ENCODE measurements at regions not wholly inside any gene's neighbourhood (a gene's known extent, or its start where the extent isn't known, plus 50 kb on each side); places are given as distances from the start of the nearest gene placed in this dataset.

DNA sequence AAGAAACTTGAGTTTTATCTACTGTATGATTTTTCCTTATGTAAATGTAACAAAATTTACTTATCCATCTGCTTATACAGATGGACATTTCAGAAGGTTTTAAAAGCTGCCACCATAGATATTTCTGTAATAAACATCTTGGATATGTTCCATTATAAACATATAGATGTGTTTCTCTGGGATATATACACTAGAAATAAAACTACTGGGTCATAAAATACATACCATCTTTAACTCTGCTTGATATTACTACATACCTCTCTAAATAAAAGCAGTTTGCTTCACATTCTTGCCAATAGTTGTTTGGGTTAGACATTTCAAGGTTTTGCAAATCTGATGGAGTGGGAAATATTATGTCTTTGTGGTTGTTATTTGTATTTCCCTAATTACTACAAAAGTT, 220.6 kb downstream of the FBXO8 start:
- H3K9me2 ChIP-seq (ENCODE audit: insufficient read depth), result no peaks in the 10 kb centered on the region
- no peak overlapping the region for H2AFZ ChIP-seq (ENCODE audit: low read depth, low read length, poor library complexity, severe bottlenecking)
- no peaks in the 10 kb centered on the region for H4K20me1 ChIP-seq (ENCODE audit: insufficient read depth)
- H3K27ac ChIP-seq (ENCODE audit: low read depth, low read length), result no peak overlapping the region
- ATAC-seq (no peak), DNase-seq (ENCODE audit: low read depth, low spot score) (no peak)
- no peak for TF ChIP-seq TCF7L2 (IDR thresholded peaks at IDR 0.05; ENCODE audit: borderline replicate concordance, extremely low read depth, insufficient read depth, insufficient read length)
- no peak for TF ChIP-seq RAD21 (IDR thresholded peaks at IDR 0.05; ENCODE audit: low read depth)
- no peak for TF ChIP-seq CEBPB (IDR thresholded peaks at IDR 0.05; ENCODE audit: low read depth)
- TF ChIP-seq, protein P1, sequence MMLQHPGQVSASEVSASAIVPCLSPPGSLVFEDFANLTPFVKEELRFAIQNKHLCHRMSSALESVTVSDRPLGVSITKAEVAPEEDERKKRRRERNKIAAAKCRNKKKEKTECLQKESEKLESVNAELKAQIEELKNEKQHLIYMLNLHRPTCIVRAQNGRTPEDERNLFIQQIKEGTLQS (IDR thresholded peaks at IDR 0.05), result no peak
- TF ChIP-seq EZH2phosphoT487 (IDR thresholded peaks at IDR 0.05; ENCODE audit: borderline replicate concordance), result no peak
- TF ChIP-seq EGR1 (IDR thresholded peaks at IDR 0.05; ENCODE audit: low read depth), result no peak
- TF ChIP-seq SRF (IDR thresholded peaks at IDR 0.05; ENCODE audit: low read depth), result no peak
- TF ChIP-seq SP1 (IDR thresholded peaks at IDR 0.05; ENCODE audit: low read depth), result no peak
- TF ChIP-seq, protein P2, sequence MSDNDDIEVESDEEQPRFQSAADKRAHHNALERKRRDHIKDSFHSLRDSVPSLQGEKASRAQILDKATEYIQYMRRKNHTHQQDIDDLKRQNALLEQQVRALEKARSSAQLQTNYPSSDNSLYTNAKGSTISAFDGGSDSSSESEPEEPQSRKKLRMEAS (IDR thresholded peaks at IDR 0.05), result no peak
- no peak for TF ChIP-seq JUND (IDR thresholded peaks at IDR 0.05)
- no peak overlapping the region for H3K4me3 ChIP-seq (replicated peaks in 1 of 2; ENCODE audit: low read depth in 1 of 2, low read length in 2 of 2)
- intact Hi-C loops (cut with micrococcal nuclease), result no loop called here
- no peaks in the 10 kb centered on the region for H3K79me2 ChIP-seq (ENCODE audit: insufficient read depth, low read length)
- H3K36me3 ChIP-seq (ENCODE audit: control insufficient read depth in 1 of 2, insufficient read depth in 2 of 2, low read length in 2 of 2), result no peaks in the 10 kb centered on the region
- no peak overlapping the region for H3K4me2 ChIP-seq (ENCODE audit: low read length)
- H3K9ac ChIP-seq (ENCODE audit: low read length), result no peak overlapping the region
- peaks cover 22% of the 10 kb centered on the region; the same call in 1 of the 2 replicates for H3K27me3 ChIP-seq (ENCODE audit: insufficient read depth, low read length)
- no TSS peak for BruUV-seq (replicated peaks)
- H3K9me3 ChIP-seq (ENCODE audit: control insufficient read depth in 1 of 2, insufficient read depth in 1 of 2, low read depth in 1 of 2, low read length in 2 of 2), result no peaks in the 10 kb centered on the region
- ChIA-PET POLR2A (no interaction called here), RAD21 (ENCODE audit: low non-redundant PET in 1 of 2, low total read pairs in 2 of 2, uncharacterized antibody in 2 of 2, unreplicated experiment in 2 of 2) (no interaction called here), CTCF (no interaction called here)
- H3K4me1 ChIP-seq (ENCODE audit: control insufficient read depth in 1 of 2, insufficient read depth in 2 of 2, low read length in 2 of 2), result no peaks in the 10 kb centered on the region

DNA sequence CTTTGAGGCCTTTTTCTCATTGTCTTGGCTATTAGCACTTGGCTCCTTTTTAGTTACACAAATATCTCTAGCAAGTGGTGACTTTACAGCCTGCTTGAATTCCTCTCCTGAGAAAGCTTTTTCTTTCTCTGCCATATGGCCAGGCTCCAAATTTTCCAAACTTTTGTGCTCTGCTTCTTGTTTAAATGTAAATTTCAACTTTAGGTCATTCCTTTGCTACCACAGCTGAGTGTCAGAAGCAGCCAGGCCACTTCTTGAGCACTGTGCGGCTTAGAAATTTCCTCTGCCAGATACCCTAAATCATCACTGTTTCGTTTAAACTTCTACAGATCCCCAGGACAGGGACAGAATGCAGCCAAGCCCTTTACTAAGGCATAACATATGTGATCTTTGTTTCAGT, 222.4 kb downstream of the FBXO8 start:
- POLR2A ChIA-PET, result no interaction called here
- intact Hi-C loops (cut with micrococcal nuclease), result no loop called here
- no peak for ATAC-seq

More for the DNA sequence above, 222.4 kb downstream of the FBXO8 start:
- Histone ChIP-seq H2AFZ (ENCODE audit: low read depth, low read length, poor library complexity, severe bottlenecking) (no peak overlapping the region), H3K36me3 (ENCODE audit: control insufficient read depth in 1 of 2, insufficient read depth in 2 of 2, low read length in 2 of 2) (no peaks in the 10 kb centered on the region), H4K20me1 (ENCODE audit: insufficient read depth) (no peaks in the 10 kb centered on the region), H3K79me2 (ENCODE audit: insufficient read depth, low read length) (no peaks in the 10 kb centered on the region), H3K9me2 (ENCODE audit: insufficient read depth) (no peaks in the 10 kb centered on the region), H3K9ac (ENCODE audit: low read length) (no peak overlapping the region), H3K27me3 (ENCODE audit: insufficient read depth, low read length) (peaks cover 8% of the 10 kb centered on the region; the same call in 1 of the 2 replicates), H3K4me2 (ENCODE audit: low read length) (no peak overlapping the region), H3K4me3 (replicated peaks in 1 of 2; ENCODE audit: low read depth in 1 of 2, low read length in 2 of 2) (no peak overlapping the region), H3K9me3 (ENCODE audit: control insufficient read depth in 1 of 2, insufficient read depth in 1 of 2, low read depth in 1 of 2, low read length in 2 of 2) (no peaks in the 10 kb centered on the region), H3K27ac (ENCODE audit: low read depth, low read length) (no peak overlapping the region), H3K4me1 (ENCODE audit: control insufficient read depth in 1 of 2, insufficient read depth in 2 of 2, low read length in 2 of 2) (no peaks in the 10 kb centered on the region)
- TF ChIP-seq TCF7L2 (IDR thresholded peaks at IDR 0.05; ENCODE audit: borderline replicate concordance, extremely low read depth, insufficient read depth, insufficient read length) (no peak), RAD21 (IDR thresholded peaks at IDR 0.05; ENCODE audit: low read depth) (no peak), SIN3A (IDR thresholded peaks at IDR 0.05; ENCODE audit: low read depth) (no peak), FOSL1 (IDR thresholded peaks at IDR 0.05; ENCODE audit: low read depth) (no peak), CEBPB (IDR thresholded peaks at IDR 0.05; ENCODE audit: low read depth) (no peak), SRF (IDR thresholded peaks at IDR 0.05; ENCODE audit: low read depth) (no peak), JUND (IDR thresholded peaks at IDR 0.05) (no peak), ZFX (IDR thresholded peaks at IDR 0.05) (no peak), SP1 (IDR thresholded peaks at IDR 0.05; ENCODE audit: low read depth) (no peak)
- TF ChIP-seq, protein P1 (IDR thresholded peaks at IDR 0.05), result no peak
- TF ChIP-seq, protein P2 (IDR thresholded peaks at IDR 0.05), result no peak
- TF ChIP-seq, protein P3, sequence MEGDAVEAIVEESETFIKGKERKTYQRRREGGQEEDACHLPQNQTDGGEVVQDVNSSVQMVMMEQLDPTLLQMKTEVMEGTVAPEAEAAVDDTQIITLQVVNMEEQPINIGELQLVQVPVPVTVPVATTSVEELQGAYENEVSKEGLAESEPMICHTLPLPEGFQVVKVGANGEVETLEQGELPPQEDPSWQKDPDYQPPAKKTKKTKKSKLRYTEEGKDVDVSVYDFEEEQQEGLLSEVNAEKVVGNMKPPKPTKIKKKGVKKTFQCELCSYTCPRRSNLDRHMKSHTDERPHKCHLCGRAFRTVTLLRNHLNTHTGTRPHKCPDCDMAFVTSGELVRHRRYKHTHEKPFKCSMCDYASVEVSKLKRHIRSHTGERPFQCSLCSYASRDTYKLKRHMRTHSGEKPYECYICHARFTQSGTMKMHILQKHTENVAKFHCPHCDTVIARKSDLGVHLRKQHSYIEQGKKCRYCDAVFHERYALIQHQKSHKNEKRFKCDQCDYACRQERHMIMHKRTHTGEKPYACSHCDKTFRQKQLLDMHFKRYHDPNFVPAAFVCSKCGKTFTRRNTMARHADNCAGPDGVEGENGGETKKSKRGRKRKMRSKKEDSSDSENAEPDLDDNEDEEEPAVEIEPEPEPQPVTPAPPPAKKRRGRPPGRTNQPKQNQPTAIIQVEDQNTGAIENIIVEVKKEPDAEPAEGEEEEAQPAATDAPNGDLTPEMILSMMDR (IDR thresholded peaks at IDR 0.05 in 2 of 3, conservative IDR thresholded peaks at IDR 0.05 in 1 of 3; ENCODE audit: borderline replicate concordance in 1 of 3, insufficient read depth in 1 of 3, low read depth in 2 of 3, low read length in 2 of 3), result no peak
- no TSS peak for BruUV-seq (replicated peaks)
- ChIA-PET CTCF (no interaction called here), RAD21 (ENCODE audit: low non-redundant PET in 1 of 2, low total read pairs in 2 of 2, uncharacterized antibody in 2 of 2, unreplicated experiment in 2 of 2) (no interaction called here)
- DNase-seq (ENCODE audit: low read depth, low spot score), result no peak
